Choroid plexus epithelial cell (primary cell): ENCODE measurements at regions not wholly inside any gene's neighbourhood (a gene's known extent, or its start where the extent isn't known, plus 50 kb on each side); places are given as distances from the start of the nearest gene placed in this dataset.

Source experiments
- DNase-seq: peaks from one replicate; pipeline ENCODE4 v3.0.0-alpha.2; 2010; ENCODE audit warnings: low read depth
- H3K4me3 ChIP-seq: 2 replicates; pipeline ENCODE4 v1.5.1; 2011; ENCODE audit warnings: low read depth, mild to moderate bottlenecking, control low read depth, low read length, moderate library complexity
- TF ChIP-seq, protein P1 (sequence below): conservative IDR thresholded peaks from 2 replicates; pipeline ENCODE4 v1.5.1; 2011; ENCODE audit warnings: low read depth, mild to moderate bottlenecking, control low read depth, inconsistent platforms, low read length, moderate library complexity

GRCh38 chr2:226002438-226002837, 602.9 kb downstream of the NYAP2 start:
- TF ChIP-seq, protein P1, sequence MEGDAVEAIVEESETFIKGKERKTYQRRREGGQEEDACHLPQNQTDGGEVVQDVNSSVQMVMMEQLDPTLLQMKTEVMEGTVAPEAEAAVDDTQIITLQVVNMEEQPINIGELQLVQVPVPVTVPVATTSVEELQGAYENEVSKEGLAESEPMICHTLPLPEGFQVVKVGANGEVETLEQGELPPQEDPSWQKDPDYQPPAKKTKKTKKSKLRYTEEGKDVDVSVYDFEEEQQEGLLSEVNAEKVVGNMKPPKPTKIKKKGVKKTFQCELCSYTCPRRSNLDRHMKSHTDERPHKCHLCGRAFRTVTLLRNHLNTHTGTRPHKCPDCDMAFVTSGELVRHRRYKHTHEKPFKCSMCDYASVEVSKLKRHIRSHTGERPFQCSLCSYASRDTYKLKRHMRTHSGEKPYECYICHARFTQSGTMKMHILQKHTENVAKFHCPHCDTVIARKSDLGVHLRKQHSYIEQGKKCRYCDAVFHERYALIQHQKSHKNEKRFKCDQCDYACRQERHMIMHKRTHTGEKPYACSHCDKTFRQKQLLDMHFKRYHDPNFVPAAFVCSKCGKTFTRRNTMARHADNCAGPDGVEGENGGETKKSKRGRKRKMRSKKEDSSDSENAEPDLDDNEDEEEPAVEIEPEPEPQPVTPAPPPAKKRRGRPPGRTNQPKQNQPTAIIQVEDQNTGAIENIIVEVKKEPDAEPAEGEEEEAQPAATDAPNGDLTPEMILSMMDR = no peak
- no peak overlapping the region for H3K4me3 ChIP-seq
- DNase-seq = peak; percentile 88

GRCh38 chr2:226001716-226002115, 602.2 kb downstream of the NYAP2 start:
- TF ChIP-seq, protein P1 = no peak
- no peak overlapping the region for H3K4me3 ChIP-seq
- peak; percentile 28 for DNase-seq

- no peak for DNase-seq
- TF ChIP-seq, protein P1 = no peak
Observed at GRCh38 chr2:225999692-226000091, 600.2 kb downstream of the NYAP2 start.

DNA sequence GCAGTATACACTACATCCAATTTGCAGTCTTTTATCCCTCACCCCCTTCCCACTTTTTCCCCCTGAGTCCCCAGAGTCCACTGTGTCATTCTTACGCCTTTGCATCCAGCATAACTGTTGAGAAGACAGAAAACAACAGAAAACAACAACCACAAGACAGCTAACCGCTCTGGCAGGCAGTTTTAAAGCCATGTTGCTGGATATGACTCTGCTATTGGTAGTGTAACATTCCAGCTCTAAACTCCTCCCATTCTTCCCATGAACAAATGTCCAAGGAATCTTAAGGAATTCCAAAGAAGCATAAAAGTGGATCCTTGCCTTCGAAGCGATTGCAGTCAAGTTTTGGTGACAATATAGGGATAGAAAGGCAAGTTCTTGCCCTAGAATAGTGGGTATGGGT, 599.1 kb downstream of the NYAP2 start:
- TF ChIP-seq, protein P1 = no peak
- no peak overlapping the region for H3K4me3 ChIP-seq
- DNase-seq = no peak

More at GRCh38 chr2:225999692-226000091, 600.2 kb downstream of the NYAP2 start:
- no peak overlapping the region for H3K4me3 ChIP-seq

DNA sequence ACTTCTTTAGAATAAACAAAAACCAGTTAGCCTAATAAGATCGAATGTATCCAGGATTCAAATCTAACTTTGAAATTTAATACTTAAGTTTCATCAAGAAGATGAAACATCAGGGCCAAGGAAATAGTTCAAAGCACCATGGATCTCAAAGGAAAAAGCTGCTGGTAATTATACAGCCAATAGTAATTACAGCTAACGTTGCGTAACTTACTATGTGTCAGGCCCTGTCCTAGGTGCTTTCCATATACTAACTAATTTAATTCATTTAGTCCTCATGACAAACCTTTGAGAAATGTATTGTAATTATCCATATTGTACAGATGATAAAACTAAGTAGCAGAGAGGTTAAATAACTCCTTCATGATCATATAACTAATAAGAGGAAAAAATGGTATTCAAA, 598.6 kb downstream of the NYAP2 start:
- H3K4me3 ChIP-seq = no peak overlapping the region
- TF ChIP-seq, protein P1 = no peak

DNA sequence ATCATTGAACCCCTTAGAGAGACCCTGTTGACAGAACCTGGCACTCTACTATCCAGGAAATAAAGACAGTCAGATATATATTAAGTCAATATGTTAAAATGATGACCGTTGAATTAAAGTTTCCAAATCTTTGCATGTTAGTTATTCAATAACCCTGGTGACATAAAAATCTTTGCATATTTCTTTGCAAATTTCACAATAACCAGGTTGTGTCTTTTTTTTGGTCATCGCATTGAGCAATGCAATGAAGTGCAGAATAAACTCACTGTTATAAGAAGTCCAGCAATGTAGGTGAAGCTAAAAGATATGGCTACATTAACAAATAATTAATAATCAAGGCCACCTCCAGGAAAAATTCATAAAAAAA, 596.9 kb downstream of the NYAP2 start:
- TF ChIP-seq, protein P1 = no peak
- no peak overlapping the region for H3K4me3 ChIP-seq
- DNase-seq = peak; percentile 24

More for the DNA sequence above, 598.6 kb downstream of the NYAP2 start:
- DNase-seq = no peak

DNA sequence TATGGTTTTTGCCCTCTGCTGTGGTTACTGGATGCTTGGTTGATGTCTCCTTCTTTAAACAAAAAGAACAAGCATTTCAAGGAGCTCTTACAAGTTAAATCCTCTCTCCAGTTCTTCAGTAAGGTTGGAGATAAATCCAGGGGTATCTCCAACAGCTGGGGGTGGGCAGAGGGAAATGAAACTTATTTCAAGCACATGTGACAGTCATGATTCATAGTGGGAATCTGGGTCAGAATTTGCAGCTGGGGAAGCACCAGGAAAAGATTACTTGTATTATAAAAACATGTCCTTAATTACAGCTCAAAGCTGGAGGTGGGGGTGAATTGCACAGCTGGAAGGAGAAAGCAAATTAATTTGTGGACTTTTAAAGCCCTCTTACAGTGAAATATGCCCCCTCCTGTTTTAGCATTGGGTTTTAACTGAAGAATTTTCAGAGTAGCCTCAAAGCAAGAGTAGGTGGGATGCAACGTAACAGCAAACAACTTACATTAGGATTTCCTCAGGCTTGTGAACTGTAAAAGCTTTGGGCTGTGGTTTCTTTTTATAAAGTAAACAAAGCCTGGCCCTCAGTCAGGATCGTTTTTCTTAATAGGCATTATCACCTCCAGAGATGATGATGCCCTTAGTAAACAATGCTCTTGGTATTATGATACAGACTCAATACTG, 596.4 kb downstream of the NYAP2 start:
- TF ChIP-seq, protein P1 = no peak
- H3K4me3 ChIP-seq = no peak overlapping the region
- peak; percentile 72 for DNase-seq
